HCT116 (cell line): ENCODE measurements at regions not wholly inside any gene's neighbourhood (a gene's known extent, or its start where the extent isn't known, plus 50 kb on each side); places are given as distances from the start of the nearest gene placed in this dataset.

ENCODE experiments used
- EGR1 ChIP-seq: IDR thresholded peaks from 2 replicates; pipeline ENCODE4 v1.6.1; 2012; ENCODE audit warnings: low read depth
- EZH2phosphoT487 ChIP-seq: fragments of 200-600 bp; IDR thresholded peaks from 2 replicates; pipeline ENCODE4 v1.6.1; 2018; ENCODE audit warnings: antibody characterized with exemption, borderline replicate concordance
- POLR2A ChIP-seq: IDR thresholded peaks from 2 replicates; pipeline ENCODE4 v1.7.0; 2011; ENCODE audit warnings: borderline replicate concordance; ENCODE audit not compliant: insufficient read depth, insufficient read length; ENCODE audit errors: extremely low read depth
- RAD21 ChIP-seq: IDR thresholded peaks from 2 replicates; pipeline ENCODE4 v1.6.1; 2012; ENCODE audit warnings: low read depth, mild to moderate bottlenecking
- SIN3A ChIP-seq: IDR thresholded peaks from 2 replicates; pipeline ENCODE4 v1.6.1; 2012; ENCODE audit warnings: low read depth
- SRF ChIP-seq: IDR thresholded peaks from 2 replicates; pipeline ENCODE4 v1.6.1; 2012; ENCODE audit warnings: low read depth
- TCF7L2 ChIP-seq: IDR thresholded peaks from 2 replicates; pipeline ENCODE4 v1.7.0; 2011; ENCODE audit warnings: borderline replicate concordance, inconsistent platforms; ENCODE audit not compliant: insufficient read depth, insufficient read length; ENCODE audit errors: extremely low read depth
- TF ChIP-seq, protein P1 (sequence below), 3 experiments: fragments of 200-600 bp in 1 of 3; sonication (generic) in 1 of 3; IDR thresholded peaks in 2 of 3; conservative IDR thresholded peaks in 1 of 3; 2 replicates each; pipeline ENCODE4 v1.5.1; 2012 to 2017; ENCODE audit warnings: low read depth in 2 of 3, low read length in 2 of 3, antibody characterized with exemption in 1 of 3, borderline replicate concordance in 1 of 3, control low read depth in 1 of 3, mild to moderate bottlenecking in 1 of 3, mixed read lengths in 1 of 3, mixed run types in 1 of 3, moderate library complexity in 1 of 3; ENCODE audit not compliant: insufficient read depth in 1 of 3
- TF ChIP-seq, protein P2 (sequence below): IDR thresholded peaks from 2 replicates; pipeline ENCODE4 v1.6.1; 2012; ENCODE audit warnings: low read depth

DNA sequence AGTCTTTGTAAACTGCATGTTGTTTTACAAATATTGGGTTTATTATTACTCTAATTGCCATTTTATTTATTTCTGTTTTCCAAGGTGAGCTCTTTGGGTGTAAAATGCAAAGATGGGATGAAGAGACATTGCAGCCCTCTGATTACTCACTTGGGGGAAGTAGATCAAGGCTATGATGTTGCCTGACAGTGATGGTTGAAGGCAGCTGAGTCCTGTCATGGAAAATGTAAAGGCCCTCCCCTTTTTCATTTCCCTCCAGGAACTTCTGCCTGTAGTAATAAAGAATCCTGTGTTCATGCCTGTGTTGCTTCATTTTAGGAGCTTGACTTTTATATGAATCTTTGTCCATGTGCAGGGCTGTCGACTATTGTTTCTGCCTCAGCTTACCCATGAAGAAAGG, 605.4 kb upstream of the CLINT1 start:
- TF ChIP-seq POLR2A = no peak
- no peak for TF ChIP-seq EZH2phosphoT487
- no peak for TF ChIP-seq SRF
- TF ChIP-seq, protein P1, sequence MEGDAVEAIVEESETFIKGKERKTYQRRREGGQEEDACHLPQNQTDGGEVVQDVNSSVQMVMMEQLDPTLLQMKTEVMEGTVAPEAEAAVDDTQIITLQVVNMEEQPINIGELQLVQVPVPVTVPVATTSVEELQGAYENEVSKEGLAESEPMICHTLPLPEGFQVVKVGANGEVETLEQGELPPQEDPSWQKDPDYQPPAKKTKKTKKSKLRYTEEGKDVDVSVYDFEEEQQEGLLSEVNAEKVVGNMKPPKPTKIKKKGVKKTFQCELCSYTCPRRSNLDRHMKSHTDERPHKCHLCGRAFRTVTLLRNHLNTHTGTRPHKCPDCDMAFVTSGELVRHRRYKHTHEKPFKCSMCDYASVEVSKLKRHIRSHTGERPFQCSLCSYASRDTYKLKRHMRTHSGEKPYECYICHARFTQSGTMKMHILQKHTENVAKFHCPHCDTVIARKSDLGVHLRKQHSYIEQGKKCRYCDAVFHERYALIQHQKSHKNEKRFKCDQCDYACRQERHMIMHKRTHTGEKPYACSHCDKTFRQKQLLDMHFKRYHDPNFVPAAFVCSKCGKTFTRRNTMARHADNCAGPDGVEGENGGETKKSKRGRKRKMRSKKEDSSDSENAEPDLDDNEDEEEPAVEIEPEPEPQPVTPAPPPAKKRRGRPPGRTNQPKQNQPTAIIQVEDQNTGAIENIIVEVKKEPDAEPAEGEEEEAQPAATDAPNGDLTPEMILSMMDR (IDR thresholded peaks at IDR 0.05 in 2 of 3, conservative IDR thresholded peaks at IDR 0.05 in 1 of 3; ENCODE audit: borderline replicate concordance in 1 of 3, insufficient read depth in 1 of 3, low read depth in 2 of 3, low read length in 2 of 3) = no peak
- no peak for TF ChIP-seq TCF7L2
- no peak for TF ChIP-seq RAD21
- TF ChIP-seq, protein P2, sequence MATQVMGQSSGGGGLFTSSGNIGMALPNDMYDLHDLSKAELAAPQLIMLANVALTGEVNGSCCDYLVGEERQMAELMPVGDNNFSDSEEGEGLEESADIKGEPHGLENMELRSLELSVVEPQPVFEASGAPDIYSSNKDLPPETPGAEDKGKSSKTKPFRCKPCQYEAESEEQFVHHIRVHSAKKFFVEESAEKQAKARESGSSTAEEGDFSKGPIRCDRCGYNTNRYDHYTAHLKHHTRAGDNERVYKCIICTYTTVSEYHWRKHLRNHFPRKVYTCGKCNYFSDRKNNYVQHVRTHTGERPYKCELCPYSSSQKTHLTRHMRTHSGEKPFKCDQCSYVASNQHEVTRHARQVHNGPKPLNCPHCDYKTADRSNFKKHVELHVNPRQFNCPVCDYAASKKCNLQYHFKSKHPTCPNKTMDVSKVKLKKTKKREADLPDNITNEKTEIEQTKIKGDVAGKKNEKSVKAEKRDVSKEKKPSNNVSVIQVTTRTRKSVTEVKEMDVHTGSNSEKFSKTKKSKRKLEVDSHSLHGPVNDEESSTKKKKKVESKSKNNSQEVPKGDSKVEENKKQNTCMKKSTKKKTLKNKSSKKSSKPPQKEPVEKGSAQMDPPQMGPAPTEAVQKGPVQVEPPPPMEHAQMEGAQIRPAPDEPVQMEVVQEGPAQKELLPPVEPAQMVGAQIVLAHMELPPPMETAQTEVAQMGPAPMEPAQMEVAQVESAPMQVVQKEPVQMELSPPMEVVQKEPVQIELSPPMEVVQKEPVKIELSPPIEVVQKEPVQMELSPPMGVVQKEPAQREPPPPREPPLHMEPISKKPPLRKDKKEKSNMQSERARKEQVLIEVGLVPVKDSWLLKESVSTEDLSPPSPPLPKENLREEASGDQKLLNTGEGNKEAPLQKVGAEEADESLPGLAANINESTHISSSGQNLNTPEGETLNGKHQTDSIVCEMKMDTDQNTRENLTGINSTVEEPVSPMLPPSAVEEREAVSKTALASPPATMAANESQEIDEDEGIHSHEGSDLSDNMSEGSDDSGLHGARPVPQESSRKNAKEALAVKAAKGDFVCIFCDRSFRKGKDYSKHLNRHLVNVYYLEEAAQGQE = no peak
- no peak for TF ChIP-seq EGR1
- TF ChIP-seq SIN3A = no peak
